ENCODE measurements at regions not wholly inside any gene's neighbourhood (a gene's known extent, or its start where the extent isn't known, plus 50 kb on each side); places are given as distances from the start of the nearest gene placed in this dataset.

GRCh38 chrX:1011691-1012283, 200.7 kb downstream of the CRLF2 start:
- H3K9me3 ChIP-seq: no peaks in the 10 kb centered on the region
- H3K4me1 ChIP-seq: no peaks in the 10 kb centered on the region
- no peaks in the 10 kb centered on the region for H3K36me3 ChIP-seq
- intact Hi-C loops (cut with DNase I): no loop called here
- TF ChIP-seq CTCF (IDR thresholded peaks at IDR 0.05): no peak
- ATAC-seq (no peak), DNase-seq (no peak)
- H3K27me3 ChIP-seq (ENCODE audit: low read depth): no peaks in the 10 kb centered on the region
- no peak overlapping the region for H3K4me3 ChIP-seq
- H3K27ac ChIP-seq: no peak overlapping the region

GRCh38 chrX:1009771-1010170, 202.7 kb downstream of the CRLF2 start:
- no peak for TF ChIP-seq CTCF (IDR thresholded peaks at IDR 0.05)

GRCh38 chrX:1006156-1006730, 206.2 kb downstream of the CRLF2 start:
- intact Hi-C loops (cut with DNase I): no loop called here
- H3K4me1 ChIP-seq: no peaks in the 10 kb centered on the region
- ATAC-seq: no peak
- H3K9me3 ChIP-seq: no peaks in the 10 kb centered on the region
- no peak for TF ChIP-seq CTCF (IDR thresholded peaks at IDR 0.05)
- no peaks in the 10 kb centered on the region for H3K27me3 ChIP-seq (ENCODE audit: low read depth)
- peak; percentile 35 for DNase-seq
- no peak overlapping the region for H3K27ac ChIP-seq
- H3K36me3 ChIP-seq: no peaks in the 10 kb centered on the region
- no peak overlapping the region for H3K4me3 ChIP-seq

More at GRCh38 chrX:1009771-1010170, 202.7 kb downstream of the CRLF2 start:
- no peaks in the 10 kb centered on the region for H3K9me3 ChIP-seq
- intact Hi-C loops (cut with DNase I): no loop called here
- ATAC-seq: no peak
- H3K4me3 ChIP-seq: no peak overlapping the region
- H3K27me3 ChIP-seq (ENCODE audit: low read depth): no peaks in the 10 kb centered on the region
- no peaks in the 10 kb centered on the region for H3K36me3 ChIP-seq
- no peak for DNase-seq
- no peaks in the 10 kb centered on the region for H3K4me1 ChIP-seq
- no peak overlapping the region for H3K27ac ChIP-seq

GRCh38 chrX:1002611-1003010, 209.8 kb downstream of the CRLF2 start:
- no peaks in the 10 kb centered on the region for H3K36me3 ChIP-seq
- no peak overlapping the region for H3K27ac ChIP-seq
- peak; percentile 28 for DNase-seq
- no peaks in the 10 kb centered on the region for H3K27me3 ChIP-seq (ENCODE audit: low read depth)
- no peak for ATAC-seq
- H3K4me1 ChIP-seq: no peaks in the 10 kb centered on the region
- TF ChIP-seq CTCF (IDR thresholded peaks at IDR 0.05): no peak
- no peak overlapping the region for H3K4me3 ChIP-seq
- no peaks in the 10 kb centered on the region for H3K9me3 ChIP-seq
- intact Hi-C loops (cut with DNase I): no loop called here

- no peak overlapping the region for H3K27ac ChIP-seq
- no peak for TF ChIP-seq CTCF (IDR thresholded peaks at IDR 0.05)
- ATAC-seq: no peak
- no peaks in the 10 kb centered on the region for H3K36me3 ChIP-seq
- H3K4me3 ChIP-seq: no peak overlapping the region
- intact Hi-C loops (cut with DNase I): no loop called here
- no peaks in the 10 kb centered on the region for H3K9me3 ChIP-seq
- DNase-seq: no peak
- H3K27me3 ChIP-seq (ENCODE audit: low read depth): no peaks in the 10 kb centered on the region
- H3K4me1 ChIP-seq: no peaks in the 10 kb centered on the region
Observed at GRCh38 chrX:997631-998137, 214.8 kb downstream of the CRLF2 start.
